Cerebellar cortex (tissue), 1 donor: ENCODE measurements at regions not wholly inside any gene's neighbourhood (a gene's known extent, or its start where the extent isn't known, plus 50 kb on each side); places are given as distances from the start of the nearest gene placed in this dataset.
"Not testable (repeated sequence)": the region's sequence is repeated elsewhere in the genome, so short reads cannot be mapped to it uniquely, and the experiment has no call there.

ENCODE experiments used
- DNase-seq: peaks from one replicate; pipeline ENCODE4 v3.0.0-alpha.2; 2015; ENCODE audit warnings: low spot score

GRCh38 chr1:38746941-38747600, 112.5 kb downstream of the RRAGC start:
- no peak for DNase-seq

GRCh38 chr1:38746402-38746935, 113.1 kb downstream of the RRAGC start:
- no peak for DNase-seq

- no peak for DNase-seq
Observed at GRCh38 chr1:38745476-38746401, 113.8 kb downstream of the RRAGC start.

- no peak for DNase-seq
Observed at GRCh38 chr1:38744452-38745350, 114.9 kb downstream of the RRAGC start.

- no peak for DNase-seq
Observed at GRCh38 chr1:38743184-38743583, 116.4 kb downstream of the RRAGC start.

- no peak for DNase-seq
Observed at GRCh38 chr1:38741341-38741740, 118.2 kb downstream of the RRAGC start.

- DNase-seq, result no peak
Observed at GRCh38 chr1:38740487-38740886, 119.1 kb downstream of the RRAGC start.

GRCh38 chr1:38738207-38738606, 121.4 kb downstream of the RRAGC start:
- no peak for DNase-seq

- no peak for DNase-seq
Observed at GRCh38 chr1:38736399-38736798, 123.2 kb downstream of the RRAGC start.

GRCh38 chr1:38735651-38736161, 123.9 kb downstream of the RRAGC start:
- no peak for DNase-seq

- DNase-seq, result no peak
Observed at GRCh38 chr1:38733761-38734160, 125.8 kb downstream of the RRAGC start.

GRCh38 chr1:38730511-38731397, 128.8 kb downstream of the RRAGC start:
- no peak for DNase-seq

GRCh38 chr1:38728585-38728908, 131.0 kb downstream of the RRAGC start:
- no peak for DNase-seq

GRCh38 chr1:38727684-38728584, 131.6 kb downstream of the RRAGC start:
- DNase-seq, result peak; percentile 10

- DNase-seq, result not testable (repeated sequence)
Observed at GRCh38 chr1:38725321-38725961, 134.1 kb downstream of the RRAGC start.

GRCh38 chr1:38724160-38725131, 135.1 kb downstream of the RRAGC start:
- DNase-seq, result no peak

GRCh38 chr1:38721816-38722215, 137.8 kb downstream of the RRAGC start:
- DNase-seq, result no peak

GRCh38 chr1:38719880-38720279, 139.7 kb downstream of the RRAGC start:
- no peak for DNase-seq
